ENCODE measurements at regions not wholly inside any gene's neighbourhood (a gene's known extent, or its start where the extent isn't known, plus 50 kb on each side); places are given as distances from the start of the nearest gene placed in this dataset.

GRCh38 chr1:207250431-207250830, 71.0 kb upstream of the CD55 start:
- TF ChIP-seq CTCF (conservative IDR thresholded peaks at IDR 0.05; ENCODE audit: low read depth, low read length) (no peak), EZH2phosphoT487 (IDR thresholded peaks at IDR 0.05; ENCODE audit: borderline replicate concordance, low read length) (no peak), EZH2 (IDR thresholded peaks at IDR 0.05; ENCODE audit: low read length, unreplicated experiment) (no peak)
